ENCODE measurements at regions not wholly inside any gene's neighbourhood (a gene's known extent, or its start where the extent isn't known, plus 50 kb on each side); places are given as distances from the start of the nearest gene placed in this dataset.

GRCh38 chr10:6648894-6649720 is 69.0 kb upstream of the PRKCQ start:
- no peak for DNase-seq (ENCODE audit: low read depth)

DNA sequence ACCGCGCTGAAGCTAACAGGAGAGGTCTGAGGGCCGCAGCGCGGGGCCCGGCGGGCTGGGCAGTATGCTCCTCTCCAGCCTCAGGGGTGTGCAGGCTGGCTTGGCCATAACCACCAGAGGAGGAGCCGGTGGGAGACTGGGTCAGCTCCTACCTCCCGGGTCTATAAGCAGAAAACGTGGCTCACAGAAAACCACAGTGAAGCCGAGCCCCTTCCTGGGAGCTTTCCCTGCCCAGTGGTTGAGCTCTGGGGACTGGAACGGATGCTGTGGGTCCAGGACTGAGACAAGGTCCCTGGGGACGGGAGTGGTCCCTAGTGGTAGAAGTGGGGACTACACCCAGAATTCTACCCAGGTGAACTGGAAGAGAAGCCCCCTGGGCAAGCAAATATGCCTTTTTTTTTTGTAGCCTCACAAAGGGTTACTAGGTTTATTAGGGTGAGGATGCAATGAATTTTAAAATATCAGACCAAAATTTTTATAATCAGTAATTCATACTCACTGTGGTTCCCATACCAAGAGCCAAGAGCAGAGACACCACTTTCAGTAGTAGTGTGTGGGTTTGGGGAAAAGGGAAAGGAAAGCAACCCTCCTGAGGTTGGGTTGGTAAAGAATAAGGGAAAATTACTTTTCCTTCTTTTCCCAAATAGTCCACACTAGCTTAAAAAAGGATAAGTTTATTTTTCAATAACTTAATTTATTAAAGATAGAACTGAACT is 67.9 kb upstream of the PRKCQ start:
- no peak for DNase-seq (ENCODE audit: low read depth)

GRCh38 chr10:6643962-6644361 is 63.9 kb upstream of the PRKCQ start:
- no peak for DNase-seq (ENCODE audit: low read depth)

- no peak for DNase-seq (ENCODE audit: low read depth)
Measured at GRCh38 chr10:6642876-6643275, 62.8 kb upstream of the PRKCQ start.

DNA sequence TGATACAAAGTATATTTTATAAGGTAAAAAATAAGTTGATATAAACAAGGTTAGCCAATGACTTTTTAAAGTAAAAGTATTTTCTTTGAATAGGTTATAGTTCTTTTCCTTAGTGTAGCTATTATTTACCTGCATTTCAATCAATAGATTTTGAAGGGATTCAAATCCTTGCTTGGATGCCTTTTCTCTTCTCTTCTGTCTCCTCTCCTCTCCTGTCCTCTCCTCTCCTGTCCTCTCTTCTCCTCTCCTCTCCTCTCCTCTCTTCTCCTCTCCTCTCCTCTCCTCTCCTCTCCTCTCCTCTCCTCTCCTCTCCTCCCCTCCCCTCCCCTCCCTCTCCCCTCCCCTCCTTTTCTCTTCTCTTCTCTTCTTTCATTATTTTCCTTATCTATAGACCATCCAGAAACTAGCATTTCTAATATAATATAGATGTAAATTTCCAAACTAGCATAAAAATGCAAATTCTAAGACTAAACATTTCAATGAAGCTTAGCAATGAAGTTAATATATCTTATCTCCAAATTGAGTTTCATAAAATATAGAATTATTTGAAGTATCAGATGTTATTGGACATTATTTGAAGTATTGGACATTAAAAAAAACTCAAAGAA is 60.5 kb upstream of the PRKCQ start:
- DNase-seq (ENCODE audit: low read depth), result no peak

DNA sequence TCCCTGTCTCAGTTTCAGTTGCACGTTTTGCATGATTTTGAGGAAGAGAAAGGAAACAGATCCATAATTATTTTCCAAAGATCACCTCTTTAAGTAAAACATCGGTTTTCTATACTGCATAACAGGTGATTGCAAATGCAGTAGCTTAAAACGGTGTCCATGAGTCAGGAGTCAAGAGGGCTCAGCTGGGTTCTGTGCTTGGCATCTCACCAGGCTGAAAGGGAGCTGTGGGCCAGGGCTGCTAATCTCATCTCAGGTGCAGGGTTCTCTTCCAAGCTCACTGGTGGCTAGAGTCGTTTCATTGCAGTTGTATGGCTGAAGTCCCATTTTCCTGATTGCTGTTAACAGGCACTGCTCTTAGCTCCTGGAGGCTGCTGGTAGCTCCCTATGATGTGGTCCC is 57.0 kb upstream of the PRKCQ start:
- no peak for DNase-seq (ENCODE audit: low read depth)

DNA sequence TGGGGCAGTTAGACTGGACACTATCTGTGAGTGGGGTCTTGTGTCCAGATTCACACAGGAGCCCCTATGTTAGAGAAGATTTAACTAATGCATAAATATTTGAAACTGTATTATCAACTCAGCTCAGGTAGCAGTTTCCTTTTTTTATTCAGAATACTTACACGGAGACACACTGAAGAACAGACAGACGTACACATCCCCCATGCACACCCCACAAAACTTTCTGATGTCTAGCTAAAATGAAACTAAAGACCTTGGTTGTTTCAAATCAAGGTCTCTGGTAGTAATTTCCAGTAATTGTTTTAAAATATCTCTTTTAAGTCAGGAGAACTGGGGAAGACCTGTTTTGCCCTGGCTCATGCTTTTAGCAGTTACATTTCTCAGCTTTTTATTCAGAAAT is 55.7 kb upstream of the PRKCQ start:
- DNase-seq (ENCODE audit: low read depth), result no peak
